Right lobe of liver (tissue), 6 donors: ENCODE measurements at regions not wholly inside any gene's neighbourhood (a gene's known extent, or its start where the extent isn't known, plus 50 kb on each side); places are given as distances from the start of the nearest gene placed in this dataset.
"Not testable (repeated sequence)": the region's sequence is repeated elsewhere in the genome, so short reads cannot be mapped to it uniquely, and the experiment has no call there.

Source experiments
- ATAC-seq, 4 donors: fragments of 200-7000 bp; cut with Tn5 transposase; one replicate each; pipeline ENCODE4 v1.9.1; 2020; ENCODE audit warnings: mild to moderate bottlenecking in 4 of 4, moderate library complexity in 4 of 4
- DNase-seq, 3 donors: peaks; one replicate each; pipeline ENCODE4 v3.0.0-alpha.2; 2020
- H3K27ac ChIP-seq, 3 donors: fragments of 200-600 bp; one replicate each; pipeline ENCODE4 v1.8.0; 2022
- H3K27me3 ChIP-seq, 2 donors: fragments of 200-600 bp; one replicate each; pipeline ENCODE4 v1.8.0; 2022
- H3K36me3 ChIP-seq, 4 donors: fragments of 200-600 bp; sonication (generic) in 1 of 4; one replicate each; pipeline versions ENCODE4 v1.5.1 to v1.8.0; 2017 to 2022; ENCODE audit warnings: control low read depth in 1 of 4
- H3K4me1 ChIP-seq, 4 donors: fragments of 200-600 bp; sonication (generic) in 1 of 4; one replicate each; pipeline versions ENCODE4 v1.5.1 to v1.8.0; 2017 to 2022; ENCODE audit warnings: control low read depth in 1 of 4
- H3K4me3 ChIP-seq, 3 donors: fragments of 200-600 bp; one replicate each; pipeline ENCODE4 v1.8.0; 2022
- H3K9me3 ChIP-seq, 4 donors: fragments of 200-600 bp; sonication (generic) in 1 of 4; one replicate each; pipeline versions ENCODE4 v1.5.1 to v1.8.0; 2017 to 2022; ENCODE audit warnings: control low read depth in 1 of 4
- POLR2A ChIP-seq: fragments of 450-650 bp; IDR thresholded peaks from one replicate; pipeline ENCODE4 v1.6.1; 2017; ENCODE audit warnings: antibody characterized with exemption, mild to moderate bottlenecking
- WGBS: methylation state at CpG from one replicate; pipeline ENCODE4 v1.1.6; 2018; ENCODE audit warnings: low coverage, low lambda C conversion rate; ENCODE audit not compliant: insufficient coverage; ENCODE audit errors: missing lambda C conversion rate; 5-methylcytosine and 5-hydroxymethylcytosine counted together
- intact Hi-C, 2 donors: fragments of 100-400 bp; cut with DNase I; formaldehyde crosslinking; loops; one replicate each; pipeline versions ENCODE4 v1.11.2 to v1.14.1; 2022
- TF ChIP-seq, protein P1 (sequence below), 4 donors: fragments of 200-600 bp in 3 of 4; fragments of 450-650 bp in 1 of 4; IDR thresholded peaks; one replicate each; pipeline versions ENCODE4 v1.5.1 to v1.8.0; 2016 to 2022; ENCODE audit warnings: antibody characterized with exemption in 4 of 4, mild to moderate bottlenecking in 2 of 4
- donor health status: DM: no; HTN: yes; CAD: no.
- donor health status: DM: no; HTN: no; CAD: no.
- donor health status: DM: no; HTN: no; CAD: no.
- donor health status: DM: no; HTN: yes; CAD: no.
- donor health status: DM: no; HTN: yes; CAD: no.

DNA sequence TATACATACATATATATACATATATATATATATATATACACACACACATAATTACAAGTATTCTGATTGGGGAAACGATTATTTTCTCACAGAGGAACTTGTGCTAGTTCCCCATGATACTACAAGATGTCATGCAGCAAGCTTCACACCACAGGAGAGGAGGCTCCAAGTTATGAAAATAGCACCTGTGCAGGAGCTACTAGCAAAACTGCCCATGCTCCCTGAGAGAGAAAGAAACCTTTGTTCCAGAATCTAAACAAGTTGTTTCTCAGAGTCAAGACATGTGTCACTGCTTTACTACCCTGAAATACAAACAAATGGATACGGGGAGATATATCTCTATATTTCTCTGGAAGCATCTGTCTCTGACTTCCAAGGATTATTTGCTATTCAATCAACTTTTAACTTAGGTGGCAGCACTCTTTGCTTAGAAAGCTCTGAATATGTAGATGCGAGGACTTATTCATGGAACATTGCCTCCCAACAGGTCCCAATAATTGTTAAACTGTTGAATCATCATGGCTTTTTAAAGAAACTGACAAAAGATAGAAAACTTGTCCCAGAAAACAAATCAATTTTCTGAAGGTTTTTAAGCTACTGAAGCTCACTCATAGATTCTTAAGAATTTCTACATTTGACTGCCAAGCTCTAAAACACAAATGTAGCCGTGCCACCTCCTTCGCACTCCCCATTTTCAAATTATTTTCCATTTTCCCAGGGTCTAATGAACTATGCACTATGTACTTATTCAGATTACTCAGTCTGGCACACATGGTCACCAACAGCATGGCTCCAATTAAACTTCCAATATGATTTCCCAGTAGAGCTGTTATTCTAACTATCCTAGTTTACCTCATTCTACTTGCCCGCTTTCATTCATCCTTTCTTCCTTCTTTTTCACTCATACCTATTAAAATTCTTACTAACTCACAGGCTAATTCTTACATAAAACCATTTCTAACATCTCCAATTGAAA is 929.1 kb downstream of the LTN1 start:
- WGBS: 83% methylated on average over 6 of the region's 6 CpGs
- Histone ChIP-seq H3K4me1 (no peaks in the 10 kb centered on the region), H3K9me3 (no peaks in the 10 kb centered on the region), H3K36me3 (no peaks in the 10 kb centered on the region), H3K4me3 (no peak overlapping the region), H3K27ac (no peak overlapping the region), H3K27me3 (no peaks in the 10 kb centered on the region)
- intact Hi-C loops: no loop called here
- TF ChIP-seq, protein P1, sequence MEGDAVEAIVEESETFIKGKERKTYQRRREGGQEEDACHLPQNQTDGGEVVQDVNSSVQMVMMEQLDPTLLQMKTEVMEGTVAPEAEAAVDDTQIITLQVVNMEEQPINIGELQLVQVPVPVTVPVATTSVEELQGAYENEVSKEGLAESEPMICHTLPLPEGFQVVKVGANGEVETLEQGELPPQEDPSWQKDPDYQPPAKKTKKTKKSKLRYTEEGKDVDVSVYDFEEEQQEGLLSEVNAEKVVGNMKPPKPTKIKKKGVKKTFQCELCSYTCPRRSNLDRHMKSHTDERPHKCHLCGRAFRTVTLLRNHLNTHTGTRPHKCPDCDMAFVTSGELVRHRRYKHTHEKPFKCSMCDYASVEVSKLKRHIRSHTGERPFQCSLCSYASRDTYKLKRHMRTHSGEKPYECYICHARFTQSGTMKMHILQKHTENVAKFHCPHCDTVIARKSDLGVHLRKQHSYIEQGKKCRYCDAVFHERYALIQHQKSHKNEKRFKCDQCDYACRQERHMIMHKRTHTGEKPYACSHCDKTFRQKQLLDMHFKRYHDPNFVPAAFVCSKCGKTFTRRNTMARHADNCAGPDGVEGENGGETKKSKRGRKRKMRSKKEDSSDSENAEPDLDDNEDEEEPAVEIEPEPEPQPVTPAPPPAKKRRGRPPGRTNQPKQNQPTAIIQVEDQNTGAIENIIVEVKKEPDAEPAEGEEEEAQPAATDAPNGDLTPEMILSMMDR (IDR thresholded peaks at IDR 0.05): no peak
- TF ChIP-seq POLR2A: no peak
- ATAC-seq (no peak), DNase-seq (no peak)

DNA sequence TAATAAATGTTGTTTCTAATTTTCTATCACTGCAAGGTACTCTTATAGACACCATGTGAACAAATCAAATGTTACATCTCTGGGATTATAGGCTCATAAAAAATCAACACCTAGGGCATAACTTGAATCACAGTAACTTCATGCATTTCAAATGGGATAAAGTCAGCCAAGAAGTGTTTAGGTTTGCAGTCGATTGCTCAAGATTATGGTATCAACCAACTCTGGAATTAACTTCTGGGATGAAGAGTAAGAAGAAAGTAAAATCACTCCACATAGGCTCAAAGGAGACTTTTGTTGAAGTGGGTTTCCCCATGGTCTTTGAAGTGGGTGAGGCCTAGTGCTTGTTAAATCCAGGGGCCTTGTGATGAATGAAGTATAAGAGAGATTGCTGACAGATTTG is 939.7 kb downstream of the LTN1 start:
- H3K4me3 ChIP-seq, H3K36me3 ChIP-seq, intact Hi-C loops, H3K27me3 ChIP-seq, DNase-seq, H3K9me3 ChIP-seq, H3K4me1 ChIP-seq, H3K27ac ChIP-seq, ATAC-seq: not testable (repeated sequence)
- 50% methylated on average over 1 of the region's 1 CpG for WGBS

DNA sequence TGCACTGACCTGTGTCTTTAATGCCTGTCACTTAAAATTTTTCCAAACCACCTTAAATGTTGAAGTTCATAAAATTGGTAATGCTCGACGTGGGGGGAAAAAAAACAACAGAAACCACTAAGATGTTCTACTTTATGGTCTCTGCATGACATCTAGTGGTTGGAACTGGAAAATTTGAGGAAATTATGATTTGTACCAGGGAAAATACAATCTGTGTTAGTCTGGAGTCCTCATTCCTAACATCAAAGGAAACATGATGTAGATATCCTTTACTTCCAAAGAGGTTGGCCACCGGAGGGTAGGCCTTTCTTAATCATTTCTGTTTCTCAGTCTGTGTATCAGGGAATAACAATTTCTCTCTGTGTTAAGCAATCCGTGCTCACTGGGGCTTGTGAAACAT is 941.0 kb downstream of the LTN1 start:
- DNase-seq, H3K4me3 ChIP-seq, intact Hi-C loops, H3K4me1 ChIP-seq, H3K27me3 ChIP-seq, H3K27ac ChIP-seq, H3K9me3 ChIP-seq, H3K36me3 ChIP-seq: not testable (repeated sequence)
- WGBS: 14% methylated on average over 4 of the region's 4 CpGs
- ATAC-seq: peak; percentile 82 to 95 (median 84)
- TF ChIP-seq, protein P1 (IDR thresholded peaks at IDR 0.05): peak; percentile 63 to 84 (median 65)

DNA sequence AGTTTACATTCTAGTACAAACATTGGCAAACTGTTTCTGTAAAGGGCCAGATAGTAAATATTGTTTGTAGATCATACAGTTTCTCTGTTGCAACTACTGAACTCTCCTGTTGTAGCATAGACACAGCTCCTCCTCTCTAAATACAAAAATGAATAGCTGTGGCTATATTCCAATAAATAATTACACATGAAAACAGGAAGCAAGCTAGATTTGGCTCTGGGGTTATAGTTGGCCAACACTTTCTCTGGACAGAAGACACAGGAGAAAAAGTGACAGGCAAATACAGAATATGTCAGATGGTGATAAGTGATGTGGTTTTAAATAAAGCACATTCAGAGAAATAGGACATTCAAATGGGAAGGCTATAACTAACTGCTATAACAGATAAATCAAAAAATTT is 957.0 kb downstream of the LTN1 start:
- H3K9me3 ChIP-seq, H3K27ac ChIP-seq, DNase-seq, H3K27me3 ChIP-seq, H3K4me1 ChIP-seq, ATAC-seq, intact Hi-C loops, H3K36me3 ChIP-seq, H3K4me3 ChIP-seq: not testable (repeated sequence)

DNA sequence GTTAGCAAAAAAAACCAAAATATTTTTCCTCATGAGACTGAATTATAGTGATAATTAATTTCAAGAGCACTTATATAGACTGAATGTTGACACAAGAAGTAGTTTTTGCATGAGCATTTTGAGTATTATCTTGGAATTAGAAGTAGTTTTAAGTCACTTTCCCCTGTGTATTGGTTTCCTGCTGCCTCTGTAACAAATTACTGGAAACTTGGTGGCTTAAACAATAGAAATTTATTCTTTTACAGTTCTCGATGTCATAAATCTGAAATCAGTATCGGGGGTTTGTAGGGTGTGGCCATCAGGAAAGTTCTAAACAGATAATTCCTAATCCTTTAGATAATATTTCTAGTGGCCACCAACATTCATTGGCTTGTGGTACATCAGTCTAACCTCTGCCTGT is 957.8 kb downstream of the LTN1 start:
- 94% methylated on average over 2 of the region's 2 CpGs for WGBS
- H3K27me3 ChIP-seq, H3K9me3 ChIP-seq, H3K36me3 ChIP-seq, H3K27ac ChIP-seq, intact Hi-C loops, H3K4me3 ChIP-seq, H3K4me1 ChIP-seq, DNase-seq, ATAC-seq: not testable (repeated sequence)

DNA sequence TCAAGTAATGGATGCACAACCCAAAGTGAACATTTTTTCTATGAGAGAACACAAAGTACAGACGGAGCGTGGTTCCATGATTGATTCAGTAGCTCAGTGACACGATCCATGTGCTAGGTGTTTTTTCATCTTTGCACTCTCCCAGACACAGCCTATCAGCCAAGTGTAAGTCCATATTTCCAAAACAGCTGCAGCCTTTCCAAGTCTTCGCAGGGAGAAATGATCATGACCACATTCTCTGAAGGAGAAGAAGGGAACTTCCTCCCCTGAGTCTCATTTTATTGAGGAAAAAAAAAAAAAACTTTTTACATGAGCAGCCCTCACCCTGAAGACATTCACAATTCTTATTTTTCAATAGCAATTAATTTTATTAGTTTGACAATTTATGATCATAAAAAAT is 958.3 kb downstream of the LTN1 start:
- 95% methylated on average over 4 of the region's 4 CpGs for WGBS
- ATAC-seq, H3K4me3 ChIP-seq, H3K27ac ChIP-seq, H3K36me3 ChIP-seq, DNase-seq, H3K9me3 ChIP-seq, H3K4me1 ChIP-seq, H3K27me3 ChIP-seq, intact Hi-C loops: not testable (repeated sequence)

DNA sequence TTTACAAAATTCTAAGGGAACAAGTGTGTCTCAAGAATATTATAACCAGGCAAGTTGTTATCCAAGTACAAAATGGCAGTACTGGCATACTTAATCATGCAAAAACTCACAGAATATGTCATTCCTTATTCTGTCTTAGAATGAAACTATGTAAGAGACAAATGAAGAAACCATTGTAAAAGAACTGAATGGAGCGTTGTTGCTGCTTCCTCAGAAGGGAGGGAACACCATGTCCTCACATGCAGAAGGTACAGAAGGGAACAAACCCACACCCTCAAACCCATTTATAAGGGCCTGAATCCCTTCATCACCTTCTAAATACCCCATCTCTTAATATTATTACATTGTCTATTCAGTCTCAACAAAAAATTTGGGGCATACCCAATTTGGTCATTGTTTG is 960.0 kb downstream of the LTN1 start:
- H3K4me3 ChIP-seq, DNase-seq, intact Hi-C loops, H3K27ac ChIP-seq, H3K9me3 ChIP-seq, ATAC-seq, H3K27me3 ChIP-seq, H3K4me1 ChIP-seq, H3K36me3 ChIP-seq: not testable (repeated sequence)
- WGBS: 100% methylated on average over 1 of the region's 1 CpG

DNA sequence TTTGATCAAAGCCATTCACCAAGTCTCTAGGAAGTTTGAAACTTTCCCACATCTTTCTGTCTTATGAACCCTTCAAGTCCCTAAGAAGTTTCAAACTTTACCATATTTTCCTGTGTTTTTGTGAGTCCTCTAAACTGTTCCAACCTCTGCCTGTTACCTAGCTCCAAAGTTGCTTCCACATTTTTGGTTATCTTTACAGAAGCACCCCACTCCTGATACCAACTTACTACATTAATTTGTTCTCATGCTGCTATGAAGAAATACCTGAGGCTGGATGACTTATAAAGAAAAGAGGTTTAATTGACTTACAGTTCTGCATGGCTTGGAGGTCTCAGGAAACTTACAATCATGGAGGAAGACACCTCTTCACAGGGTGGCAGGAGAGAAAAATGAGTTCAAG is 961.6 kb downstream of the LTN1 start:
- H3K4me1 ChIP-seq, ATAC-seq, H3K27me3 ChIP-seq, H3K36me3 ChIP-seq, H3K9me3 ChIP-seq, H3K27ac ChIP-seq, H3K4me3 ChIP-seq, intact Hi-C loops, DNase-seq: not testable (repeated sequence)
